Trophoblast cell (in vitro differentiated cells and primary cell): ENCODE measurements at regions not wholly inside any gene's neighbourhood (a gene's known extent, or its start where the extent isn't known, plus 50 kb on each side); places are given as distances from the start of the nearest gene placed in this dataset.

Experiments used
- DNase-seq, 2 donors: peaks; one replicate each; pipeline ENCODE4 v3.0.0-alpha.2; 2016
- H2AFZ ChIP-seq: 2 replicates; pipeline ENCODE4 v1.6.1; 2013; ENCODE audit warnings: low read length, moderate library complexity, mild to moderate bottlenecking; ENCODE audit not compliant: insufficient read depth, poor library complexity
- H2AK5ac ChIP-seq: 2 replicates; pipeline ENCODE4 v1.6.1; 2013; ENCODE audit warnings: mild to moderate bottlenecking, low read length
- H2BK120ac ChIP-seq: 2 replicates; pipeline ENCODE4 v1.6.1; 2013; ENCODE audit warnings: low read length, mild to moderate bottlenecking, moderate library complexity; ENCODE audit not compliant: insufficient read depth, poor library complexity
- H2BK12ac ChIP-seq: 2 replicates; pipeline ENCODE4 v1.6.1; 2013; ENCODE audit warnings: mild to moderate bottlenecking, low read length, moderate library complexity
- H2BK5ac ChIP-seq: 2 replicates; pipeline ENCODE4 v1.6.1; 2013; ENCODE audit warnings: low read length, low read depth, moderate library complexity, mild to moderate bottlenecking; ENCODE audit not compliant: poor library complexity
- H3K14ac ChIP-seq: 2 replicates; pipeline ENCODE4 v1.6.1; 2013; ENCODE audit warnings: mild to moderate bottlenecking, low read length
- H3K18ac ChIP-seq: 2 replicates; pipeline ENCODE4 v1.6.1; 2013; ENCODE audit warnings: mild to moderate bottlenecking, low read length
- H3K23ac ChIP-seq: 2 replicates; pipeline ENCODE4 v1.6.1; 2013; ENCODE audit warnings: low read length
- H3K27ac ChIP-seq: 2 replicates; pipeline ENCODE4 v1.5.1; 2013; ENCODE audit warnings: low read depth, mild to moderate bottlenecking, inconsistent platforms, low read length, moderate library complexity
- H3K27me3 ChIP-seq: 2 replicates; pipeline ENCODE4 v1.6.1; 2013; ENCODE audit warnings: inconsistent platforms, mild to moderate bottlenecking, low read length, moderate library complexity; ENCODE audit not compliant: insufficient read depth
- H3K36me3 ChIP-seq, 2 experiments: 1 replicate in 1 of 2; 2 replicates in 1 of 2; pipeline ENCODE4 v1.6.1; 2013; ENCODE audit warnings: low read length in 2 of 2, mild to moderate bottlenecking in 2 of 2, moderate library complexity in 1 of 2; ENCODE audit not compliant: insufficient read depth in 2 of 2, control insufficient read depth in 1 of 2
- H3K4ac ChIP-seq: 2 replicates; pipeline ENCODE4 v1.6.1; 2013; ENCODE audit warnings: low read depth, mild to moderate bottlenecking, low read length, moderate library complexity
- H3K4me1 ChIP-seq, 2 experiments: 1 replicate in 1 of 2; 2 replicates in 1 of 2; pipeline ENCODE4 v1.6.1; 2013; ENCODE audit warnings: low read length in 2 of 2, mild to moderate bottlenecking in 2 of 2, moderate library complexity in 1 of 2; ENCODE audit not compliant: insufficient read depth in 2 of 2, control insufficient read depth in 1 of 2
- H3K4me2 ChIP-seq: 2 replicates; pipeline ENCODE4 v1.6.1; 2013; ENCODE audit warnings: inconsistent platforms, mild to moderate bottlenecking, low read length, moderate library complexity
- H3K4me3 ChIP-seq: 2 replicates; pipeline ENCODE4 v1.5.1; 2013; ENCODE audit warnings: mild to moderate bottlenecking, low read depth, low read length, inconsistent platforms
- H3K79me1 ChIP-seq: one replicate; pipeline ENCODE4 v1.6.1; 2013; ENCODE audit warnings: low read length
- H3K79me2 ChIP-seq: 2 replicates; pipeline ENCODE4 v1.6.1; 2013; ENCODE audit warnings: low read length, mild to moderate bottlenecking; ENCODE audit not compliant: control insufficient read depth, insufficient read depth, poor library complexity
- H3K9ac ChIP-seq: 2 replicates; pipeline ENCODE4 v1.6.1; 2013; ENCODE audit warnings: mild to moderate bottlenecking, low read length
- H3K9me3 ChIP-seq: 2 replicates; pipeline ENCODE4 v1.6.1; 2013; ENCODE audit warnings: low read depth, mild to moderate bottlenecking, control low read depth, inconsistent platforms, low read length; ENCODE audit not compliant: insufficient read depth
- H4K12ac ChIP-seq: 2 replicates; pipeline ENCODE4 v1.6.1; 2013; ENCODE audit warnings: low read depth, mild to moderate bottlenecking, low read length, moderate library complexity
- H4K8ac ChIP-seq: 2 replicates; pipeline ENCODE4 v1.6.1; 2013; ENCODE audit warnings: low read depth, mild to moderate bottlenecking, low read length, moderate library complexity
- H4K91ac ChIP-seq: one replicate; pipeline ENCODE4 v1.6.1; 2013; ENCODE audit warnings: low read depth, mild to moderate bottlenecking, low read length, moderate library complexity
- WGBS: extraction: QIAGEN DNeasy Blood & Tissue Kit; methylation state at CpG from one replicate; pipeline ENCODE4 v1.1.7; 2013; ENCODE audit warnings: missing lambda C conversion rate; ENCODE audit not compliant: insufficient read length, insufficient coverage; ENCODE audit errors: extremely low coverage; 5-methylcytosine and 5-hydroxymethylcytosine counted together

DNA sequence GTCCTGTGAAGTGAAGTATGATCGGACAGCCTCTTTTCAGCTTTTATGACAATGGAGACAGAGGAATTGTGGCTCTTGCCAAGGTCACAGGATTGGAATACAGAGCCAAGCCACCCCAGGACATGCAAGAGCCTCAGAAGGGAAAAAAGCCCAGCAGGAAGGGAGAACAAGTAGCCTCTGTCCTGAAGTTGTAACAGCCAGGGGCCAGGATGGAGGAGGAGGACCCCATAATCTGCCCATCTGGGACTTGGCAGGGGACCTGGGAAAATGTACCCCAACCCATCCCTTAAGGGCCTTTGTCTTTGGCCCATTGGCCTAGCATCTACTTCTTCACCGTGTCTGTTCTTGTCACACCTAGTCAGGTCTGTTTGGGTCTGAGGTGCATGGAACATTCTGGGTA lies 60.4 kb upstream of the POLG start:
- H2AK5ac ChIP-seq, result no peak overlapping the region
- no peak overlapping the region for H4K91ac ChIP-seq
- no peak overlapping the region for H3K4me2 ChIP-seq
- no peak for DNase-seq
- no peaks in the 10 kb centered on the region for H3K36me3 ChIP-seq
- H3K27ac ChIP-seq, result no peak overlapping the region
- no peak overlapping the region for H2AFZ ChIP-seq
- no peak overlapping the region for H2BK12ac ChIP-seq
- H2BK5ac ChIP-seq, result no peak overlapping the region
- no peak overlapping the region for H4K12ac ChIP-seq
- no CpG with 5 or more reads among the region's 2 CpGs for WGBS
- H3K9me3 ChIP-seq, result peaks cover 13% of the 10 kb centered on the region
- no peak overlapping the region for H3K23ac ChIP-seq
- peaks cover 52% of the 10 kb centered on the region for H3K27me3 ChIP-seq
- no peaks in the 10 kb centered on the region for H3K79me1 ChIP-seq
- H3K4me3 ChIP-seq, result no peak overlapping the region
- H3K18ac ChIP-seq, result no peak overlapping the region
- H3K4ac ChIP-seq, result no peak overlapping the region
- no peak overlapping the region for H4K8ac ChIP-seq
- no peaks in the 10 kb centered on the region for H3K4me1 ChIP-seq
- H3K14ac ChIP-seq, result no peak overlapping the region
- H3K9ac ChIP-seq, result no peak overlapping the region
- H3K79me2 ChIP-seq, result no peaks in the 10 kb centered on the region
- H2BK120ac ChIP-seq, result no peak overlapping the region

DNA sequence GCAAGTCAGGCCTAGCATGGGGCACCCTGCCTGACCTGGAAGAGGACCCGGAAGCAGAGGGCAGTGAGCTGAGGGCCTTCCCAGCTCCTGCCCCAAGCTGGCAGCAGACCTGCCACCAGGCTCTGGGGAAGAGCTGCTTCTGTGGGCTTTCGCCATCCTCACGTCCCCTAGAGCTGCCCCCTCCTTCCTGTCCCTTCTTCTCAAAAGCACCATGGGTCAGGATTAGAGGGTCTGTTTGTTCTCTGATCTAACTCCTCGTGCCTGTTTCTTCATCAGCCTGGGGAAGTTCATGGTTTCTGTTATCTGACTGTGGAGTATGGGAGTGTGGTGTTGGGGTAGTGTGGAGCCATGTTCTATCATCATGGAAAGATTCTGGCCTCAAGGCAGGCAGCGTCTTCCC lies 58.4 kb upstream of the POLG start:
- no peak overlapping the region for H3K23ac ChIP-seq
- no peak overlapping the region for H3K4me2 ChIP-seq
- H3K36me3 ChIP-seq, result no peaks in the 10 kb centered on the region
- H3K27me3 ChIP-seq, result peaks cover 35% of the 10 kb centered on the region
- H3K4me3 ChIP-seq, result no peak overlapping the region
- no peak overlapping the region for H3K4ac ChIP-seq
- H2BK120ac ChIP-seq, result no peak overlapping the region
- H3K79me1 ChIP-seq, result no peaks in the 10 kb centered on the region
- H3K4me1 ChIP-seq, result no peaks in the 10 kb centered on the region
- H2AFZ ChIP-seq, result no peak overlapping the region
- WGBS, result no CpG with 5 or more reads among the region's 5 CpGs
- no peak overlapping the region for H3K9ac ChIP-seq
- no peak overlapping the region for H2BK5ac ChIP-seq
- no peaks in the 10 kb centered on the region for H3K79me2 ChIP-seq
- peaks cover 8% of the 10 kb centered on the region for H3K9me3 ChIP-seq
- no peak overlapping the region for H4K91ac ChIP-seq
- DNase-seq, result no peak
- no peak overlapping the region for H3K27ac ChIP-seq
- H4K12ac ChIP-seq, result no peak overlapping the region
- H2BK12ac ChIP-seq, result no peak overlapping the region
- no peak overlapping the region for H3K18ac ChIP-seq
- H2AK5ac ChIP-seq, result no peak overlapping the region
- H4K8ac ChIP-seq, result no peak overlapping the region
- no peak overlapping the region for H3K14ac ChIP-seq

DNA sequence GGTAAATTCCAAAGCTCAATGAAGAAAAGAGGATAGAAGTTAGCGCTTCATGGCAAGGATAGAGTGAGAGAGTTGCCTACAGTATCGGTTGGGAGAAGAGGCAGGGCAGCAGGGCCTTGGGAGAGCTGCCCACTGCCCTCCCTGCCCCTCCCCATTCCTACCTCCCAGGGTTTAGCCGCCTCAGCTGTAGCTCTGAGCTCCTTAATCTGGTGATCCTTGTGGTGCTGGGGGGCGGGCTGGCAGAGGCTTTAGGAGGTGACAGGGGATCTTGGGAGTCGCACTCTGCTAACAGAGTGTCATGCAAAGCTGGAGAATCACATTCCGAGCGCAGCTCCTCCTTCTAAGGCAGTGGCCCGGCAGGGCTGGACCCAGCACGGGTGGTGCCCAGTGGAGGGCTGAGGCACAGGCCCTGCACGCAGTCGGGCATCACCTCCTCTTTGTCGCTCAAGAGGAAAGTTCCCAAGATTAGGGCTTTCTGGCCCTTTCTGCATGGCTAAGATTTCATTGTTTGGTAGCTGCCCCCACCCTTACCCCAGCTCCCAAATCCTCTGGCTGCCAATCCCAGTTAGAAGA lies 57.1 kb upstream of the POLG start:
- Histone ChIP-seq H2BK120ac (no peak overlapping the region), H2BK5ac (no peak overlapping the region), H4K91ac (no peak overlapping the region), H3K23ac (no peak overlapping the region), H2BK12ac (no peak overlapping the region), H3K9ac (no peak overlapping the region), H3K27me3 (peaks cover 23% of the 10 kb centered on the region), H3K27ac (no peak overlapping the region), H3K79me2 (no peaks in the 10 kb centered on the region), H3K14ac (no peak overlapping the region), H2AK5ac (no peak overlapping the region), H3K79me1 (no peaks in the 10 kb centered on the region), H3K18ac (no peak overlapping the region), H3K4me1 (no peaks in the 10 kb centered on the region), H4K8ac (no peak overlapping the region), H3K4ac (no peak overlapping the region), H3K9me3 (peaks cover 8% of the 10 kb centered on the region), H3K4me2 (no peak overlapping the region), H3K4me3 (no peak overlapping the region), H3K36me3 (no peaks in the 10 kb centered on the region), H4K12ac (no peak overlapping the region), H2AFZ (no peak overlapping the region)
- no peak for DNase-seq
- no CpG with 5 or more reads among the region's 12 CpGs for WGBS

DNA sequence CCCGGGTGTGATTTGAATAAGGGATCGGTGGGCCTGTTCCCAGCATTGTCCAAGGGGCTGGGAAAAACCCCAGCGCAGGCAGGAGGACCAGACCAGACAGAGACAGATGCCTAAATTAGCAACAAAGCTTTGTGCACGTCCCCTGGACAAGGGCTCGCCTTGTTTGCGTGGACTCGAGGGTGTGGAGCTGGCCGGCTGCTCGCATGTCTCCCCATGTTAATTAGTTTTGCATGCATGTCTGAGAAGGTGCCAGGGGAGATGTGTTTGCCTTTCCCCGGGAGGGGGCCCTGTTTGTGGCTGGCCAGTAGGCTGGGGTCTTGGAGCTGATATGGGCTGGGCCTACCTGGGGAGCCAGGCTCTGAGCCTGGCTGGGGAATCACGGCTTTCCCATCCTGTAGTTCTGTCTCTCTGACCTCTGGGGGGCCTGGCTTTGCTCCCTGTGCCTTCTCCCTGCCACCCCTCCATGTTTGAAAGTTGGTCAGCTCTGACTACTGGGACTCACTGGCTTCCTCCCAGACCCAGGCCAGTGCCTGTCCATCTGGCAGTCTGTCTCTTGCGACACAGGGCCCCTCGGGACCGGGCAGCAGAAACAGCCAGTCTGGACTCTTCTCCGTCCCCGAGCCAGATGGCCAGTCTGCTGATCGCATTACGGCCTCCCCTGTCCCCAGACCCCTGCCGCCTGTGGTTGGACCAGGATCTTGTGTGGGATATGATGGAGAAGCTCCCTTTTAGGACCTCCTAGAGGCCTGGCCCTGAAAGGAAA lies 55.4 kb upstream of the POLG start:
- H4K12ac ChIP-seq, result no peak overlapping the region
- WGBS, result no CpG with 5 or more reads among the region's 19 CpGs
- H3K79me1 ChIP-seq, result no peaks in the 10 kb centered on the region
- H3K18ac ChIP-seq, result no peak overlapping the region
- H3K79me2 ChIP-seq, result no peaks in the 10 kb centered on the region
- no peak overlapping the region for H3K14ac ChIP-seq
- no peak overlapping the region for H2BK5ac ChIP-seq
- H2BK12ac ChIP-seq, result no peak overlapping the region
- no peak overlapping the region for H3K4me3 ChIP-seq
- no peak overlapping the region for H3K4me2 ChIP-seq
- no peak overlapping the region for H2AK5ac ChIP-seq
- no peak overlapping the region for H3K23ac ChIP-seq
- peaks cover 3 to 5% of the 10 kb centered on the region in 2 experiments for H3K4me1 ChIP-seq
- no peak overlapping the region for H3K4ac ChIP-seq
- H3K27me3 ChIP-seq, result peaks cover 11% of the 10 kb centered on the region
- H3K9me3 ChIP-seq, result peaks cover 3% of the 10 kb centered on the region
- H4K91ac ChIP-seq, result no peak overlapping the region
- DNase-seq, result no peak
- no peak overlapping the region for H3K27ac ChIP-seq
- H3K9ac ChIP-seq, result no peak overlapping the region
- H2BK120ac ChIP-seq, result no peak overlapping the region
- no peaks in the 10 kb centered on the region for H3K36me3 ChIP-seq
- H2AFZ ChIP-seq, result no peak overlapping the region
- no peak overlapping the region for H4K8ac ChIP-seq
